ENCODE measurements at regions not wholly inside any gene's neighbourhood (a gene's known extent, or its start where the extent isn't known, plus 50 kb on each side); places are given as distances from the start of the nearest gene placed in this dataset.
A peak's percentile ranks its signal among the peaks of the same experiment; 100 is the strongest.

GRCh38 chr1:181392613-181393220 lies 90.6 kb upstream of the CACNA1E start:
- Mint-ChIP-seq H3K36me3 (no peaks in the 10 kb centered on the region), H3K27me3 (peaks cover 27 to 31% of the 10 kb centered on the region in 2 donors), H3K27ac (no peak overlapping the region), H3K9me3 (no peaks in the 10 kb centered on the region), H3K4me1 (no peaks in the 10 kb centered on the region), H3K4me3 (no peak overlapping the region)
- ATAC-seq (replicated peaks): no peak
- DNase-seq: no peak

DNA sequence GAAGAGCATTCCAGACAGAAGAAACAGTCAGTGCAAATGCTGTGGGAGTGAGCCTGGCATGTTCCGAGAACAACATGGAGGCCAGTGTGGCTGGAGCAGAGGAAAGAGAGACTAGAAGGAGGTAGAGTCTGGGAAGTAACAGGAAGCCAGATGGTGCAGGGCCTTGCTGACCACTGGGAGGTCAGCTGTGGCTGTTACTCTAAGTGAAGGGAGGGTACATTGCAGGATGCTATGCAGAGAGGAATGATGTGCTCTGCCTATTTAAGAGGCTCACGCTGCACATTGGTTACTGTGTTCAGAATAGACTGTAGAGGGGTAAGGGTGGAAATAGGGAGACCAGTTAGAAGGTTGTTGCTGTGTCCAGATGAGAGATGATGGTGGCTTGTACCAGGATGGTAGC lies 88.6 kb upstream of the CACNA1E start:
- Mint-ChIP-seq H3K36me3 (no peaks in the 10 kb centered on the region), H3K27ac (no peak overlapping the region), H3K9me3 (no peaks in the 10 kb centered on the region), H3K4me1 (peaks cover 0 to 2% of the 10 kb centered on the region in 2 donors), H3K4me3 (no peak overlapping the region), H3K27me3 (peaks cover 27 to 28% of the 10 kb centered on the region in 2 donors)
- DNase-seq: no peak
- no peak for ATAC-seq (replicated peaks)

DNA sequence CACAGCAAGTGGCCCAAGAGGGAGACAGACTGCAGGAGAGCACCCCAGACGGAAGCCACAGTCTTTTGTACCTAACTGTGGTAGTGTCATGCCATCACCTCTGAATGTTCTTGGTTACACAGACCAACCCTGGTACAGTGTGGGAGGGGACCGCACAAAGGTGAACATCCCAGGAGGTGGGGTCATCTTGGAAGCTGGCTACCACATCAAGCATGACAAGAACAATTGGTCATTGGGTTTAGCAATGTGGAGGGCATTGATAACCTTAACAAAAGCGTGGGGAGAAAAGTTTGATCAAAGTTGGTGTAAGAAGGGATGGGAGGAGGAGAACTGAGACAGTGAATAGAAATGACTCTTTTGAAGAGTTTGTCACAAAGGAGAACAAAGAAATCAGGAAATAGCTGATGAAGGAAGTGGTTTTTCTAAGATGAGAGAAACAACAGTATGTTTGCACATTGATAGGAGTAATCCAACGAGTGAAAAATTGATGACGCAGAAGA lies 87.1 kb upstream of the CACNA1E start:
- ATAC-seq (replicated peaks) (no peak), DNase-seq (no peak)
- H3K27me3 Mint-ChIP-seq: peaks cover 14 to 26% of the 10 kb centered on the region in 2 donors
- H3K9me3 Mint-ChIP-seq: no peaks in the 10 kb centered on the region
- H3K27ac Mint-ChIP-seq: no peak overlapping the region
- no peaks in the 10 kb centered on the region for H3K36me3 Mint-ChIP-seq
- H3K4me3 Mint-ChIP-seq: no peak overlapping the region
- H3K4me1 Mint-ChIP-seq: peaks cover 0 to 2% of the 10 kb centered on the region in 2 donors

GRCh38 chr1:181396811-181397210 lies 86.5 kb upstream of the CACNA1E start:
- Mint-ChIP-seq H3K9me3 (no peaks in the 10 kb centered on the region), H3K4me3 (no peak overlapping the region), H3K36me3 (no peaks in the 10 kb centered on the region), H3K4me1 (peaks cover 0 to 2% of the 10 kb centered on the region in 2 donors), H3K27ac (no peak overlapping the region), H3K27me3 (peaks cover 14 to 23% of the 10 kb centered on the region in 2 donors)
- ATAC-seq (replicated peaks): no peak
- no peak for DNase-seq

- Mint-ChIP-seq H3K4me1 (peaks cover 0 to 2% of the 10 kb centered on the region in 2 donors), H3K36me3 (no peaks in the 10 kb centered on the region), H3K27ac (no peak overlapping the region), H3K27me3 (peaks cover 7 to 13% of the 10 kb centered on the region in 2 donors), H3K9me3 (no peaks in the 10 kb centered on the region), H3K4me3 (no peak overlapping the region)
- no peak for ATAC-seq (replicated peaks)
- DNase-seq: no peak
These were observed 85.5 kb upstream of the CACNA1E start for GRCh38 chr1:181397845-181398244.

- DNase-seq (no peak), ATAC-seq (replicated peaks) (peak; percentile 59 to 79)
- no peaks in the 10 kb centered on the region for H3K9me3 Mint-ChIP-seq
- peaks cover 6 to 12% of the 10 kb centered on the region in 2 donors for H3K27me3 Mint-ChIP-seq
- peaks cover 0 to 2% of the 10 kb centered on the region in 2 donors for H3K4me1 Mint-ChIP-seq
- no peak overlapping the region for H3K27ac Mint-ChIP-seq
- no peaks in the 10 kb centered on the region for H3K36me3 Mint-ChIP-seq
- H3K4me3 Mint-ChIP-seq: no peak overlapping the region
These were observed 84.8 kb upstream of the CACNA1E start for GRCh38 chr1:181398544-181398943.

DNA sequence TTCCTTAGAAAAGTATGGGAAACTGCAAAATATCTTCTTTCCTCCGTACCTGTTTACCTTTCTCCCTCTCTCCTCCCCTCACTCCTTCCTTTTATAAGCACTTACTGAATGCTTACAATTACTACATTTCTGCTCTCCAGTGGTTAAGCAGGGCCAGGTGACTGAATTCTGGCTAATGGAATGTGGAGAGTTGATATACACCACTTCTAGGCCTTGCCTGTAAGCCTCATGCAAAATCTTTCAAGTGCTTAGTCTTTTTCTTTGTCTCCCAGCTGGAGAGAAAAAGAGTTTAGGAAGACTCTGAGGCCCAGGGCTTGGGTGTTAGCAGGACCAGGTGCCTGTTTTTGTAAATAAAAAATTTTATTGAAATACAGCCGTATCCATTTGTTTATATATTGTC lies 77.7 kb upstream of the CACNA1E start:
- Mint-ChIP-seq H3K36me3 (no peaks in the 10 kb centered on the region), H3K27ac (no peak overlapping the region), H3K4me3 (no peak overlapping the region), H3K4me1 (no peaks in the 10 kb centered on the region), H3K27me3 (peaks cover 18 to 19% of the 10 kb centered on the region in 2 donors), H3K9me3 (no peaks in the 10 kb centered on the region)
- ATAC-seq (replicated peaks) (no peak), DNase-seq (no peak)

DNA sequence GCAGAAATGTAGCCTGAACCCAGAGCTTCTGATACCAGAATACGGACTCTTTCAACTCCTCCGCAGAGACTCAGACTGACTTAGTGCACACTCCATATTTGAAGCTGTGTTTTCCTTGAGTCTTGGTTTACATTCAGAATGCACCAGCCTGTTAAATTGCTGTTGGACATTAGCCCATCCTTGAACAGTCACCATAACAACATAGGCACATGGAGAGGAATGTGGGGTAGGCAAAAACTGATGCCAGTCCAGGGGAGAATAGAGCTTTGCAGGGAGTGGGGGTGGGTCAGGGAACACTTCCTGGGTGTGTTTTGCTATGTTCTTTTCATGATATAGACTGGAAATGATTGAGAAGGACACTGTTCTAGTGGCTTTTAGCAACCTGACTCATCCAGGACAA lies 76.3 kb upstream of the CACNA1E start:
- Mint-ChIP-seq H3K36me3 (no peaks in the 10 kb centered on the region), H3K4me1 (no peaks in the 10 kb centered on the region), H3K4me3 (no peak overlapping the region), H3K27me3 (peaks cover 11 to 21% of the 10 kb centered on the region in 2 donors), H3K27ac (no peak overlapping the region), H3K9me3 (no peaks in the 10 kb centered on the region)
- no peak for ATAC-seq (replicated peaks)
- DNase-seq: no peak

- Mint-ChIP-seq H3K27ac (no peak overlapping the region), H3K4me3 (no peak overlapping the region), H3K36me3 (no peaks in the 10 kb centered on the region), H3K9me3 (no peaks in the 10 kb centered on the region), H3K27me3 (peaks cover 11 to 23% of the 10 kb centered on the region in 2 donors), H3K4me1 (no peaks in the 10 kb centered on the region)
- DNase-seq: no peak
- ATAC-seq (replicated peaks): no peak
These were observed 73.3 kb upstream of the CACNA1E start for GRCh38 chr1:181409981-181410380.

- no peaks in the 10 kb centered on the region for H3K36me3 Mint-ChIP-seq
- no peak for DNase-seq
- H3K4me1 Mint-ChIP-seq: no peaks in the 10 kb centered on the region
- H3K27ac Mint-ChIP-seq: no peak overlapping the region
- no peak overlapping the region for H3K4me3 Mint-ChIP-seq
- peaks cover 9 to 19% of the 10 kb centered on the region in 2 donors for H3K27me3 Mint-ChIP-seq
- H3K9me3 Mint-ChIP-seq: no peaks in the 10 kb centered on the region
- ATAC-seq (replicated peaks): no peak
These were observed 70.6 kb upstream of the CACNA1E start for GRCh38 chr1:181412746-181413145.

DNA sequence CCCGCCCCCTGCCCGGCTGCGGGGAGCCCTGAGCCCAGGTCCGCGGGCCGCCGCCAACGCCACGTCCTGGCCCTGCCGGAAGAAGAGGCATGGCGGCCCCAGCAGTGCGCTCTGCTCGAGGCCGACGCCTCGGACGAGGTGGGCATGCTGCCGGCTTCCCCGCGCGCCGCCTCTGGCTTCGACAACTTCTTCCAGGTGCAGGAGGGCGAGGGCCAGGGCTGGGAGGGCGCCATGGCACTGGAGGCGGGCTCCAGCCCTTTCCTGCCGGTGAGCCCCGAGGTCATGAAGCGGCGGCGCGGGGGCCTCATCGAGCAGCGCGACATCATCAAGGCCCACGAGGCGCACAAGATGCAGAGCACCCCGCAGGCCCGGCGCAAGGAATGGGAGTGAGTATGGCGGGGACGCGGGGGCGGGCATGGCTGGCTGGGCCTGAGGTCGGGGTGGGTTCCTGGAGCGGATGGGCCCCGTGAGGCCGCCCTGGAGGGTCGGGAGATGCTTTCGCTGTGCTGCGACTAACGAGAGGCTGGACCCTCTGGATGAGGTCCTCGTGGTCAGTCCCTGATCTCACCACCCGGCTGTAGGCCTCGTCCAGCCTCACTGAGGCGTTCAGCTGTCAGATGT lies 70.0 kb upstream of the CACNA1E start:
- DNase-seq: no peak
- ATAC-seq (replicated peaks): no peak

DNA sequence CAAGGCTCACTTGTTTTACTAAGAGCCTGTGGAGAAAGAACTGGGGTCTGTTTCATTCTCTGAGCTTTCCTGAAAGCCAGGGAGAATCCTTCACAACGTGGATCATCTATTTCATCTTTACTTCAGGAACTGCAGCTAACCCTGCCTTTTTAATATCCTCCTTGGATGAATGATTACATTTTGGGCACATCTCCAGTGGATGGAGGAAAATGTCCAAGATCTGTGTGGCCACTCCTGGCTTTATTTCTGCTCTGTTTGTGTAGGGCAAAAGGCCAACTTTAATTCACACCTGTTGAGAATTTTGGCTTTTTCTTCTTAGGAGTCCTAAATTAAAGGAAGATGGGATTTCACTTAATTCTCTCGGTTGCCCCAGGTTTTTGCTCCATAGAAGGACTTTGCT lies 69.5 kb upstream of the CACNA1E start:
- Mint-ChIP-seq H3K9me3 (no peaks in the 10 kb centered on the region), H3K4me3 (no peak overlapping the region), H3K36me3 (no peaks in the 10 kb centered on the region), H3K4me1 (no peaks in the 10 kb centered on the region), H3K27ac (no peak overlapping the region), H3K27me3 (peaks cover 0 to 11% of the 10 kb centered on the region in 2 donors)
- ATAC-seq (replicated peaks): no peak
- no peak for DNase-seq

More for the DNA sequence above, 70.0 kb upstream of the CACNA1E start:
- H3K27ac Mint-ChIP-seq: no peak overlapping the region
- no peaks in the 10 kb centered on the region for H3K9me3 Mint-ChIP-seq
- no peaks in the 10 kb centered on the region for H3K4me1 Mint-ChIP-seq
- H3K4me3 Mint-ChIP-seq: no peak overlapping the region
- peaks cover 3 to 13% of the 10 kb centered on the region in 2 donors for H3K27me3 Mint-ChIP-seq
- no peaks in the 10 kb centered on the region for H3K36me3 Mint-ChIP-seq

- H3K36me3 Mint-ChIP-seq: no peaks in the 10 kb centered on the region
- no peak for DNase-seq
- H3K27ac Mint-ChIP-seq: no peak overlapping the region
- H3K27me3 Mint-ChIP-seq: peaks cover 0 to 3% of the 10 kb centered on the region in 2 donors
- H3K4me1 Mint-ChIP-seq: no peaks in the 10 kb centered on the region
- H3K4me3 Mint-ChIP-seq: no peak overlapping the region
- H3K9me3 Mint-ChIP-seq: no peaks in the 10 kb centered on the region
- no peak for ATAC-seq (replicated peaks)
These were observed 67.0 kb upstream of the CACNA1E start for GRCh38 chr1:181416268-181416860.

DNA sequence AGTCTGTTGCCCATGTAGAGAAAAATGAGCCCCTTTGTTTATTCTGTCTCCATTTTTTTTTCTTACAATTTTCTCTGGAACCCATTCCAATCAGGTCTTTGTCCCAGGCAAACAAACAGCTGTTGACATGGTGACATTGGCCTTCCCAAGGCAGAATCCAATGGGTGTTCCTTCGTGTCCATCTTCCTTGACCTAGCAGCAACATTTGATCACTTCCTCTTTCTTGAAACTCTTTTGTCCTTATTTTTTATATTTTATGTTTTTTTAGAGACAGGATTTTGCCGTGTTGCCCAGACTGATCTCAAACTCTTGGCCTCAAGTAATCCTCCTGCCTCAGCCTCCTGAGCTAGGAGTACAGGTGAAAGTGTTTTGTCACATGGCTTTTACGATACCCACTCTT lies 65.4 kb upstream of the CACNA1E start:
- ATAC-seq (replicated peaks) (no peak), DNase-seq (no peak)
- H3K4me3 Mint-ChIP-seq: no peak overlapping the region
- no peaks in the 10 kb centered on the region for H3K36me3 Mint-ChIP-seq
- no peak overlapping the region for H3K27ac Mint-ChIP-seq
- H3K4me1 Mint-ChIP-seq: no peaks in the 10 kb centered on the region
- no peaks in the 10 kb centered on the region for H3K9me3 Mint-ChIP-seq
- peaks cover 0 to 7% of the 10 kb centered on the region in 2 donors for H3K27me3 Mint-ChIP-seq
